BJ (cell line): ENCODE measurements at regions not wholly inside any gene's neighbourhood (a gene's known extent, or its start where the extent isn't known, plus 50 kb on each side); places are given as distances from the start of the nearest gene placed in this dataset.

Source experiments
- CTCF ChIA-PET: fragments of 350-600 bp; formaldehyde crosslinking; extraction: SDS; loops from one replicate; lab custom pipeline; 2021; ENCODE audit warnings: antibody characterized with exemption, inconsistent platforms; lab: Yijun Ruan, JAX
- POLR2A ChIA-PET: fragments of 300-600 bp; sonication (Branson Sonifier 250); formaldehyde crosslinking; extraction: SDS; loops from one replicate; lab custom pipeline; 2021; ENCODE audit warnings: antibody characterized with exemption; lab: Charles Lee
- DNase-seq: peaks from one replicate; pipeline ENCODE4 v3.0.0-alpha.2; 2011; ENCODE audit warnings: low read depth
- H3K27me3 ChIP-seq: 2 replicates; pipeline ENCODE4 v1.6.0; 2011; ENCODE audit warnings: low read length; ENCODE audit not compliant: control insufficient read depth, insufficient read depth
- H3K36me3 ChIP-seq: 2 replicates; pipeline ENCODE4 v1.5.1; 2011; ENCODE audit warnings: low read length; ENCODE audit not compliant: control insufficient read depth, insufficient read depth
- H3K4me3 ChIP-seq: 2 replicates; pipeline ENCODE4 v1.5.1; 2011; ENCODE audit warnings: low read depth, mild to moderate bottlenecking, control low read depth, low read length
- CTCF ChIP-seq: IDR thresholded peaks from 2 replicates; pipeline ENCODE4 v1.5.1; 2011; ENCODE audit warnings: low read depth, mild to moderate bottlenecking, control low read depth, inconsistent platforms, low read length, moderate library complexity; ENCODE audit not compliant: insufficient read depth

GRCh38 chr5:142472306-142472951 is 147.6 kb upstream of the SPRY4 start:
- peak; percentile 71 for DNase-seq
- POLR2A ChIA-PET = no interaction called here
- H3K4me3 ChIP-seq = no peak overlapping the region
- H3K36me3 ChIP-seq = no peaks in the 10 kb centered on the region
- no peak for TF ChIP-seq CTCF
- no peaks in the 10 kb centered on the region for H3K27me3 ChIP-seq
- CTCF ChIA-PET = interaction anchor here (0.9 to 1.1 kb wide), 3 partner anchors 10 to 87 kb away, joined by 3 read pairs; no protein-coding TSS in a partner anchor

DNA sequence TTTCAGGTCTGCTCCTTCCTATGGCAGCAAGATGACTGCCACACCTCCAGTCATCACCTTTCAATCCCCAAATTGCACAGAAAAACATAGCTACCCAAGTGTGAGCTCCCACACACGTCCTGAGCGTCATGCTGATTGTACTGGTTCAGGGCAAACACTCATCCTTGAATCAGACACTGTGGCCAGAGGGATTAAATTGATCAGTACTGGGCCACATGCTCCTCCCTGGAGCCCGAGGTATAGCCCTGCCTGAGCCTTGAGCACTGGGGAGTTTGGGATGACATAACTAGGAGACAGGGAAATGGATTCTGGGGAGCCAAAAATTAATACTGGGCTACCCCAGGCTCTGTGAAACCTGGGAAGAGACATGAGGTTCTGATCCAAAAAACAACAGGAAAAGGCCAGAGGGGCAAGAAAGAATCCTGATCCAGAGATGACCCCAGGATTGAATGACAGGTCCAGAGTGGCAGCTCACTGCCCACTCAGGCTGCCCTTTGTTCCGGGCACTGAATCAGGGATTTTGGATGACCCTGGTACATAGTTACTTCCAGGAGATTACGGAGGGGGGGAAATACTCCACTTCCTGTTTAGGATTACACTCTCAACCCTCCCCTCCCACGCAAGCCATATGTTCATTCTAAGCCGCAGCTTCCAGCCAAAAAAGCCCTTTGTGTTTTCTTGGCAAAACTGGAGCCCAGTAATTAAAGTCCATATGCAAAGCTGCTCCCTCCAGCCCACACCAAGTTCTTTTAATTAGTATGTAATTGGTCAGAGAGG is 141.6 kb upstream of the SPRY4 start:
- no peak for TF ChIP-seq CTCF
- POLR2A ChIA-PET = interaction anchor here (1.1 kb wide), 1 partner anchor 20 kb away, joined by 5 read pairs; no protein-coding TSS in a partner anchor
- CTCF ChIA-PET = interaction anchor here (1.1 to 1.4 kb wide), 4 partner anchors 10 to 82 kb away, joined by 3 to 4 read pairs (median 3); no protein-coding TSS in a partner anchor
- no peaks in the 10 kb centered on the region for H3K27me3 ChIP-seq
- no peak overlapping the region for H3K4me3 ChIP-seq
- DNase-seq = no peak
- no peaks in the 10 kb centered on the region for H3K36me3 ChIP-seq

- CTCF ChIA-PET = interaction anchor here (1.1 to 1.4 kb wide), 3 partner anchors 11 to 83 kb away, joined by 3 to 4 read pairs (median 3); no protein-coding TSS in a partner anchor
- TF ChIP-seq CTCF = no peak
- no peak for DNase-seq
- Histone ChIP-seq H3K36me3 (no peaks in the 10 kb centered on the region), H3K4me3 (no peak overlapping the region), H3K27me3 (no peaks in the 10 kb centered on the region)
- POLR2A ChIA-PET = interaction anchor here (0.6 kb wide), 1 partner anchor 132 kb away, joined by 3 read pairs; no protein-coding TSS in a partner anchor
Measured at GRCh38 chr5:142465476-142465875, 140.7 kb upstream of the SPRY4 start.

GRCh38 chr5:142463904-142464303 is 139.1 kb upstream of the SPRY4 start:
- H3K4me3 ChIP-seq = no peak overlapping the region
- POLR2A ChIA-PET = no interaction called here
- DNase-seq = no peak
- CTCF ChIA-PET = interaction anchor here (2.1 kb wide), 1 partner anchor 12 kb away, joined by 6 read pairs; no protein-coding TSS in a partner anchor
- H3K36me3 ChIP-seq = no peaks in the 10 kb centered on the region
- H3K27me3 ChIP-seq = no peaks in the 10 kb centered on the region
- no peak for TF ChIP-seq CTCF

DNA sequence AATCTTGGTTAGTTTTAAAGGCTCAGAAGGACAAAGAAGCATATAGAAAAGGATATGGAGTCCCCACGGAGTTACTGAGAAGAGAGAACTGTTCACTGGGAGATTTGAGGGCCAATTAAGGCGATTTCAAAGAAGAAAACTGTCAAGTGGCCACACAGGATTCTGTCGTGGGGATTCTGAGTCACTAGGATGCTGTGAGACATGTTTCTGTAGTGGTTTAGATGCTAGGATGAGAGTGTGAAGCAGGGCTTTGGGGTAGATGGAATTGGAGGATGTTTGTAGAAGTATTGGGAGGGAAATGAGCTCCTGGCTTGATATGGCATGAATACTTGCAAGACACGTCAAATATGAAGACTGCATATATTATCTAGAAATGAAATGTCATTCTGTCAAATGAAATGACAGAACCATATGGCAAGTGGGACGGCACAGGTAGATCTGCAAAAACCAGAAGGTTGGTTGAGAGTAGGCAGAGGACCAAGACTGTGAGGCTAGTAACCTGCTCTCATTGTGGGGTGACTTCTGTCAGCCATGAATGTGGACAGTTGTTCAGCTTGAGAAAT is 136.3 kb upstream of the SPRY4 start:
- no peaks in the 10 kb centered on the region for H3K27me3 ChIP-seq
- no peak for TF ChIP-seq CTCF
- ChIA-PET POLR2A (interaction anchor here (0.6 kb wide), 1 partner anchor 39 kb away, joined by 3 read pairs; no protein-coding TSS in a partner anchor), CTCF (no interaction called here)
- H3K36me3 ChIP-seq = no peaks in the 10 kb centered on the region
- no peak for DNase-seq
- no peak overlapping the region for H3K4me3 ChIP-seq
